AG04449 (cell line): ENCODE measurements at regions not wholly inside any gene's neighbourhood (a gene's known extent, or its start where the extent isn't known, plus 50 kb on each side); places are given as distances from the start of the nearest gene placed in this dataset.

ENCODE experiments used
- CTCF ChIA-PET: fragments of 350-600 bp; formaldehyde crosslinking; extraction: SDS; loops from one replicate; lab custom pipeline; 2021; ENCODE audit warnings: antibody characterized with exemption; lab: Yijun Ruan, JAX
- POLR2A ChIA-PET: fragments of 400-600, 350-600 bp; formaldehyde crosslinking; extraction: SDS; loops from one replicate; lab custom pipeline; 2020; ENCODE audit warnings: antibody characterized with exemption, inconsistent platforms; lab: Yijun Ruan, JAX
- DNase-seq: peaks from one replicate; pipeline ENCODE4 v3.0.0-alpha.2; 2010; ENCODE audit warnings: low read depth, low spot score
- H3K4me3 ChIP-seq: 2 replicates; pipeline ENCODE4 v1.5.1; 2011; ENCODE audit warnings: low read depth, mild to moderate bottlenecking, control low read depth, low read length
- TF ChIP-seq, protein P1 (sequence below): IDR thresholded peaks from one replicate; pipeline ENCODE4 v1.5.1; 2011; ENCODE audit warnings: mild to moderate bottlenecking, moderate library complexity, low read length, control low read depth, inconsistent platforms; ENCODE audit not compliant: insufficient read depth; ENCODE audit errors: missing control alignments

DNA sequence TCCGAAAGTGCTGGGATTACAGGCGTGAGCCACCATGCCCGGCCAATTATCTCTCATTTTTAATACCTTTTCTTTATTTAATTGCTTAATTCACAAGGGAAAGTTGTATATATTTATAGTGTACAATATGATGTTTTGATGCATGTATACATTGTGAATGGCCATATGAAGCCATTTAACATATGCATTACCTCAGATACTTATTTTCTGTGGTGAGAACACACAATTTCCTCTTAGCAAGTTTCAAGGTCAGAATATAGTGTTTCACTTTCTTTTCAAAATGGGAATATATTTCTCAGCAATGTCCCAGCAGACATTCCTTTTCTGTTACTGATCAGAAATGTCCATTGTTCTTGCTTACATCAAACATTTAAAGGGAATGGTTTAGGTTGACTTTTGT, 1596.3 kb downstream of the MAT2B start:
- no peak overlapping the region for H3K4me3 ChIP-seq
- CTCF ChIA-PET: no interaction called here
- POLR2A ChIA-PET: no interaction called here
- TF ChIP-seq, protein P1, sequence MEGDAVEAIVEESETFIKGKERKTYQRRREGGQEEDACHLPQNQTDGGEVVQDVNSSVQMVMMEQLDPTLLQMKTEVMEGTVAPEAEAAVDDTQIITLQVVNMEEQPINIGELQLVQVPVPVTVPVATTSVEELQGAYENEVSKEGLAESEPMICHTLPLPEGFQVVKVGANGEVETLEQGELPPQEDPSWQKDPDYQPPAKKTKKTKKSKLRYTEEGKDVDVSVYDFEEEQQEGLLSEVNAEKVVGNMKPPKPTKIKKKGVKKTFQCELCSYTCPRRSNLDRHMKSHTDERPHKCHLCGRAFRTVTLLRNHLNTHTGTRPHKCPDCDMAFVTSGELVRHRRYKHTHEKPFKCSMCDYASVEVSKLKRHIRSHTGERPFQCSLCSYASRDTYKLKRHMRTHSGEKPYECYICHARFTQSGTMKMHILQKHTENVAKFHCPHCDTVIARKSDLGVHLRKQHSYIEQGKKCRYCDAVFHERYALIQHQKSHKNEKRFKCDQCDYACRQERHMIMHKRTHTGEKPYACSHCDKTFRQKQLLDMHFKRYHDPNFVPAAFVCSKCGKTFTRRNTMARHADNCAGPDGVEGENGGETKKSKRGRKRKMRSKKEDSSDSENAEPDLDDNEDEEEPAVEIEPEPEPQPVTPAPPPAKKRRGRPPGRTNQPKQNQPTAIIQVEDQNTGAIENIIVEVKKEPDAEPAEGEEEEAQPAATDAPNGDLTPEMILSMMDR: no peak
- DNase-seq: no peak

DNA sequence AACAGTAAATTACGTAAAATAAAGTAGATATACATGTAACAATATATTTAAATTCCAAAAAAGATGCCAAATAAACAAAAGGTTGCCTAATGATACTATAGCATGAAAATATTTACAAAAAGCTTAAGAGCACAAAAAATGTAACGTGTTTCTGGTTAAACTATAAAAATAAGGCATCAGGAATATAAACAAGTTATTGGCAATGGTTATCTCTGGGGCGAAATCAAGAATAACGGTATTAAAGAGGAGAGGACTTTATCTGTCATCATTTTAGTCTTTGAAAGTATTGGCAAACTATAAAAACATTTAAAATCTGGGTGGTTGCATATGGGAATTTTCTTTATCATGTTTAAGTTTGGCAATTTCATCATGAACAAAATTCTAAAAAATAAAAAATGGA, 1599.2 kb downstream of the MAT2B start:
- no peak for DNase-seq
- CTCF ChIA-PET: no interaction called here
- POLR2A ChIA-PET: no interaction called here
- no peak overlapping the region for H3K4me3 ChIP-seq
- TF ChIP-seq, protein P1: no peak

DNA sequence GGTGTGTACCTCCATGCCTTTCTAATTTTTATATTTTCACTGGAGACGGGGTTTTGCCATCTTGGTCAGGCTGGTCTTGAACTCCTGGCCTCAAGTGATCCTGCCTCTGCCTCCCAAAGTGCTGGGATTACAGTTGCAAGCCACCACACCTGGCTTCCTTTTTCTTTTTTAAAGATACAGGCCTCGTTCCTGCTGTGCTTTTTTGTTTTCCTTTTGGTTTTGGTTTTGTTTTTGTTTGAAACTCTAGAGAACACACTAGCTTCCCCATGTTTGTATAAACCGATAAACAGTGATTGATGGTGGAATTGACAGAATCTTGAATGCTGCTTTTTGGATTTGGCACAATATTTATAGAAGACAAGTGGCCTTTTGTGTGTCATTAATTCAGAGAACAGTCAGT, 1603.4 kb downstream of the MAT2B start:
- no peak for DNase-seq
- no peak overlapping the region for H3K4me3 ChIP-seq
- TF ChIP-seq, protein P1: no peak
- ChIA-PET CTCF (no interaction called here), POLR2A (no interaction called here)

DNA sequence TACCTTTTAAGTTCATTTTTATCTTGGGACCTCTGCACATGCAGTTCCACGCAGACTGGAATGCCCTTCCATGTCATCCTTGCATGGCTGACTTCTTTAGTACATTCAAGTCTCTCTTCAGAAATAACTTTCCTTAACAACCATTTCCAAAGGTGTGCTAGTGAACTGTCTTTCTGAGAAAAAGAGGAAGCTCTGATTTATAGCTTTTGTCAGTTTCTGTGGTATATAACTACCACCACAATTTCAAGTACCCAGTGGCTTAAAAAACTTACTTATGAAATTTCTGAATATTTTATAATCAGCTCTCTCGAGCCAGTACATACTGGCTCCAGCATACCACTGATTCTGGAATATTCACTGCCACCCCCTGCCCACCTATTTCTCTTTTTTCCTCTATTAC, 1613.8 kb downstream of the MAT2B start:
- POLR2A ChIA-PET: no interaction called here
- CTCF ChIA-PET: no interaction called here
- no peak for DNase-seq
- no peak overlapping the region for H3K4me3 ChIP-seq
- TF ChIP-seq, protein P1: no peak

DNA sequence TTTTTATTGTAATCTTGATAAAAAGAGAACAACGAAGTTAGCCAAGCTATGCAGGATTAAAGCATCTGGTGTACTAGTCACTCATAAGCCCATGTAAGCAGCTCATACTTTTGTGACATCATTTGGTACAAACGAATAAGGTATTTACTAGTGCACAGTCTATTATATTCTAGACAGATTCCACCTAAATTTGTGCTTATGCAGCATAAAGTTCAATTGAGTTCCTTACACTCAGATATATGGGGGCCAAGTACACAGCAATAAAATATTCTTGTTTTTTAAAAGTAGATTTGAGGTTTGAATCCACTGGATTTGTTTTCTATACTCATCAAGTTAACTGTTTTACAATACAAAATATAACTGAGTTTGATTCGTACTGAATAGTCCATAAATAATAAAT, 1621.2 kb downstream of the MAT2B start:
- ChIA-PET CTCF (no interaction called here), POLR2A (no interaction called here)
- no peak for DNase-seq

DNA sequence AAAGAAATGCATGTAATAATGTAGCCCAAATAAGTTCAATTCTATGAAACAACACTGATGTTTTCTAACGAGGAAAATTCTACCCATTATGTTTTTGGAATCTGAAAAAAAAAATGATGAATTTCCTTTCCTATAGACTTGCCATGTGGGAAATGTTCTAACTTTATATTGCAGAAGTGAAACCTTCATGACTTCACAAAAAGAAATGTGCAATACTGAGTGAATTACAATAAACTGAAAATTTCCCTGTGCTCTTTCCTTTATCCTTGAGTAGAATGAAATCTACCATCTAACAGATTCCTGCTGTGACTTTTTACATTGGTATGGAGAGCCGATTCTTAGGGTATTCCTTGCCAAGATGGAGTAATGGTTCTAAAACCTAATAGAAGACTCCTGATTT, 1622.5 kb downstream of the MAT2B start:
- no peak overlapping the region for H3K4me3 ChIP-seq
- ChIA-PET CTCF (no interaction called here), POLR2A (no interaction called here)
- DNase-seq: no peak
- TF ChIP-seq, protein P1: no peak

More for the DNA sequence above, 1621.2 kb downstream of the MAT2B start:
- no peak overlapping the region for H3K4me3 ChIP-seq
- TF ChIP-seq, protein P1: no peak

DNA sequence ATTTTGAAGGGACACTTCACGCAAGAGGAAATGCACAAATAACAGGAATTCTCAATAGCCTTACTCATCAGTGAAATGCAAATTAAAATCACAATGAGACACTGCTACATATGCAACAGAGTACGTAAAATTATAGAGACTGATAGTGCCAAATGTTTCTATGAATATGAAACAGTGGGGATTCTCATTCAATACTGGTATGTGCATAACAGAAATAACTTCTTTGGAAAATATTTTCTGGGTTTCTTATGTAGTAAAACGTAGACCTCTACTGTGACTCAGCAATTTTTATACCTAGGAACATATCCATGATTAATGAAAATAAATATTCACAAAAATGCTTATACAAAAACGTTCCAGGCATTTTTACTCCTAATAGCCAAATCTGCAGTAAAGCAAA, 1625.2 kb downstream of the MAT2B start:
- POLR2A ChIA-PET: no interaction called here

More for the DNA sequence above, 1625.2 kb downstream of the MAT2B start:
- TF ChIP-seq, protein P1: no peak
- H3K4me3 ChIP-seq: no peak overlapping the region
- no peak for DNase-seq
- CTCF ChIA-PET: no interaction called here
